HG02759 (cell line): ENCODE measurements at regions not wholly inside any gene's neighbourhood (a gene's known extent, or its start where the extent isn't known, plus 50 kb on each side); places are given as distances from the start of the nearest gene placed in this dataset.
"Not testable (repeated sequence)": the region's sequence is repeated elsewhere in the genome, so short reads cannot be mapped to it uniquely, and the experiment has no call there.

Experiments used
- ATAC-seq: cut with Tn5 transposase; IDR thresholded peaks from one replicate; pipeline ENCODE4 v1.9.1; 2021; ENCODE audit warnings: mild to moderate bottlenecking, moderate library complexity; ENCODE audit not compliant: unreplicated experiment

GRCh38 chr2:176997074-176997791 lies 215.4 kb upstream of the HNRNPA3 start:
- peak; percentile 70 for ATAC-seq

DNA sequence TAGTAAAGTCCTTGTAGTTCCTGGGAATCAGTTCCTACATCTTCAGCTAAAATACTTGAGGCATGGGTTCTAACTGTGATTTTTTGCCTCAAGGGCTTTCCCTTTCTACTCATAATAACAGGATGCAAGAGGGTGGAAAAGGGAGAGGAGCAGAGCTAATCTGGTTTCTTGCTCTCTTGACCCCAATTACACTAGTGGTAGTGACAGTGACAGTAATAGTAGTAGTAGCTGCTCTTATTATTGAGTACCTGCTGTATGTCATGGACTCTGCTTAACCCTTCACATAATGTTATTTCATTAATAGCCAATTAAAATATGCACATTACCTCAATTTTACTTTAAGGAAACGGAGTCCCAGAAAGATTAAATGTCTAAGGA lies 214.8 kb upstream of the HNRNPA3 start:
- peak; percentile 19 for ATAC-seq

DNA sequence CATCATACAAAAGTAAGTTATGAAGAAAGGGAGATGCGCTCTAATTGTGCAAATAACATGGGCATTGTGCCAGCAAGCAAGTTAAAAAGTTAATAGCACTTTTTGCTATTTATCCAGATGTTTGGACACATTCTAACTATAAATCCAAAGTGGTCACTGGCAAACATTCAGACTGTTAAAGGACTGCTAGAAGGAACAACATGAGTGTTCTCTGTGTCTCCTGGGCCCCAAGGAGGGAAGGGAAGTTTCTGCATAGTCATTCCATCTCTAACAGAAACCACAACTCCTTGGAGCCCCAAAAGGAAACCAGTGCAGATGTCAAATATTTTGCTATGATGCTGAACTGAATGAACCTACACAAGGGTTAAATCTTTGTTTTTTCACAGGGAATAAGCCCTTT lies 213.3 kb upstream of the HNRNPA3 start:
- peak; percentile 59 for ATAC-seq

- no peak for ATAC-seq
Measured at GRCh38 chr2:177000061-177000714, 212.4 kb upstream of the HNRNPA3 start.

DNA sequence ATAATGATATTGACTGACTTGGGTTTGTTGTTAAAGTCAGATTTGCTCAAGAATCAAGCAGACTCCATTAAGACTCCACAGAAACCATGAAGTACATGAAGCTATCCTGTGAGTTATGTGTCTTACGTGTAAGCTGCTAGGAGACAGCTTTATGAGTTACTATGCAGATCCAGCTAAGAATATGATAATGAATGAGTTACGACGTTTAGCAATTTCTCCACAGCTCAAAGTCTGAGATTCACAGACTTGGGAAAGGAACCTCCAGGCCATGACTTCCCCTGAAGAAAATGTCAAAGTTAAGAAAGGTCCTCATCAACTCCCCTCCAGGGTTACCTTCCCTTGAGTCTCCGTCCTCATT lies 211.9 kb upstream of the HNRNPA3 start:
- no peak for ATAC-seq

GRCh38 chr2:177001334-177001733 lies 211.3 kb upstream of the HNRNPA3 start:
- ATAC-seq = no peak

- ATAC-seq = no peak
Measured at GRCh38 chr2:177002983-177003382, 209.6 kb upstream of the HNRNPA3 start.

GRCh38 chr2:177007726-177008125 lies 204.9 kb upstream of the HNRNPA3 start:
- not testable (repeated sequence) for ATAC-seq

DNA sequence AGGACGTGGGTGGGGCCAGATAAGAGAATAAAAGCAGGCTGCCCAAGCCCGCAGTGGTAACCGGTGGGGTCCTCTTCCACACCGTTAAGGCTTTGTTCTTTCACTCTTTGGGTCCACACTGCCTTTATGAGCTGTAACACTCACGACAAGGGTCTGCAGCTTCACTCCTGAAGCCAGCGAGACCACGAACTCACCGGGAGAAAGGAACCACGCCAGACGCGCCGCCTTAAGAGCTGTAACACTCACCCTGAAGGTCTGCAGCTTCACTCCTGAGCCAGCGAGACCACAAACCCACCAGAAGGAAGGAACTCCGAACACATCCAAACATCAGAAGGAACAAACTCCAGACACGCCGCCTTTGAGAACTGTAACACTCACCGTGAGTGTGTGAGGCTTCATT lies 203.9 kb upstream of the HNRNPA3 start:
- not testable (repeated sequence) for ATAC-seq

DNA sequence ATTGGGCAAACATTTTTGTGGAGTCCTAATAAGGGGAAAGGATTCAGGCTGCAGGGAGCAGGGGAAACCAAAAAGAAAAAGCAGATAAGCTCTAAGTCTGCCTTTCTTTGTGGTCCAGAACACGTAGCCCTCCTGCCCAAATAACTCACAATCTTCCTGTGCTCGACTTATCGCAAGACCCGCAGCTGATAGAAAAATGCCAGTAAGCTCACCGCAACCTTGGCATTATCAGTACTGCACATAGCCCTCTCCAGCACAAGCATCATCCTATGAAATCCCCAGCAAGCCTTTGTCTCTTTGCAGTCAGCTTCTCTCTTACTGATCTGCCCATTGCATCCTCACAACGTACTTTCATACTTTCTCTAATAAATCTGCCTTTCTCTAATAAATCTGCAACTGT lies 202.4 kb upstream of the HNRNPA3 start:
- no peak for ATAC-seq

- ATAC-seq = no peak
Measured at GRCh38 chr2:177010861-177011260, 201.7 kb upstream of the HNRNPA3 start.

DNA sequence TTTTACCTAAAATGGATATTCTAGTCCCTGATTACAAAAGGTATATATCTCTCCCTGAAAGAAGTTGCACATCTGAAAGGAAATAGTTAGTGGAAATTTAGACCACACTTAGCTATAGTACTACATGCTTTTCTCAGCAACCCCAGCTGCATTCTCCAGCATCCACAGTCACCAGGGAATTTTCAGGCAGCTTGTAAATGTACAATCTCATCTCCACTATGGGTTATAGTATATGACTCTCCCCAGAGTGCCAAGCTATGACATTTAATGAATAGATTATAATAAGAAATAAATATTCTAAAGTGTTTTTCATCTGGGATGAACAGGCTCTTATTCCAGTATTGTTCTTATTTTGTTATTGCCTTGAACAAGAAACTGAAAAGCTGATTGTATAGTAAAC lies 197.6 kb upstream of the HNRNPA3 start:
- no peak for ATAC-seq

GRCh38 chr2:177015356-177015923 lies 197.2 kb upstream of the HNRNPA3 start:
- ATAC-seq = no peak

GRCh38 chr2:177020524-177021119 lies 192.0 kb upstream of the HNRNPA3 start:
- no peak for ATAC-seq

GRCh38 chr2:177021706-177022343 lies 190.8 kb upstream of the HNRNPA3 start:
- ATAC-seq = no peak

GRCh38 chr2:177024765-177025164 lies 187.8 kb upstream of the HNRNPA3 start:
- no peak for ATAC-seq

GRCh38 chr2:177026253-177026652 lies 186.3 kb upstream of the HNRNPA3 start:
- ATAC-seq = no peak

DNA sequence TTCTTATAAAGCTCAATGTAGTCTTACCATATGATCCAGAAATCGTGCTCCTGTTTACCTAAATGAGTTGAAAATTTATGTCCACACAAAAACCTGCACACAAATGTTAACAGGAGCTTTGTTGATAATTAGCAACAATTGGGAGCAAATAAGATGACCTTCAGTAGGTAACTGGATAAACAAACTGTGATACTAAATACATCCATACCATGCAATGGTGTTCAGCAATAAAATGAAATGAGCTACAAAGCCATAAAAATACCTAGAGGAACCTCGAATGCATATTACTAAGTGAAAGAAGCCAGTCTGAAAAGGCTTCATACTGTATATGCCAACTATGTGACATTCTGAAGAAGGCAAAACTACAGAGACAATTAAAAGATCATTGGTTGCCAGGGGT lies 185.6 kb upstream of the HNRNPA3 start:
- ATAC-seq = no peak

GRCh38 chr2:177028296-177028695 lies 184.3 kb upstream of the HNRNPA3 start:
- no peak for ATAC-seq

GRCh38 chr2:177029075-177029474 lies 183.5 kb upstream of the HNRNPA3 start:
- ATAC-seq = no peak

- ATAC-seq = no peak
Measured at GRCh38 chr2:177029501-177029900, 183.1 kb upstream of the HNRNPA3 start.

- no peak for ATAC-seq
Measured at GRCh38 chr2:177029901-177030300, 182.7 kb upstream of the HNRNPA3 start.
